WERI-Rb-1 (cell line): ENCODE measurements at regions not wholly inside any gene's neighbourhood (a gene's known extent, or its start where the extent isn't known, plus 50 kb on each side); places are given as distances from the start of the nearest gene placed in this dataset.
"Not testable (repeated sequence)": the region's sequence is repeated elsewhere in the genome, so short reads cannot be mapped to it uniquely, and the experiment has no call there.

Experiments
- DNase-seq: peaks from one replicate; pipeline ENCODE4 v3.0.0-alpha.2; 2020
- H3K27ac ChIP-seq: fragments of 250-450 bp; sonication (Bioruptor Pico); 2 replicates; pipeline ENCODE4 v1.5.1; 2020; ENCODE audit warnings: mild to moderate bottlenecking, moderate library complexity
- H3K27me3 ChIP-seq: fragments of 250-450 bp; sonication (Bioruptor Pico); 2 replicates; pipeline ENCODE4 v1.5.1; 2021; ENCODE audit warnings: mild to moderate bottlenecking, low read depth, moderate library complexity; ENCODE audit not compliant: insufficient read depth, severe bottlenecking
- H3K36me3 ChIP-seq: fragments of 250-450 bp; sonication (Bioruptor Pico); 2 replicates; pipeline ENCODE4 v1.5.1; 2020; ENCODE audit warnings: mild to moderate bottlenecking, moderate library complexity
- H3K4me3 ChIP-seq: 2 replicates; pipeline ENCODE4 v1.5.1; 2011; ENCODE audit warnings: low read depth, mild to moderate bottlenecking, control low read depth, low read length
- H3K9me3 ChIP-seq: fragments of 250-450 bp; sonication (Bioruptor Pico); 2 replicates; pipeline ENCODE4 v1.5.1; 2021; ENCODE audit warnings: mild to moderate bottlenecking, moderate library complexity; ENCODE audit not compliant: severe bottlenecking
- TF ChIP-seq, protein P1 (sequence below): IDR thresholded peaks from 2 replicates; pipeline ENCODE4 v1.5.1; 2011; ENCODE audit warnings: low read depth, mild to moderate bottlenecking, control low read depth, inconsistent platforms, low read length

GRCh38 chr6:142644866-142645265 lies 300.1 kb downstream of the HIVEP2 start:
- DNase-seq = no peak
- Histone ChIP-seq H3K27me3 (no peaks in the 10 kb centered on the region), H3K9me3 (no peaks in the 10 kb centered on the region), H3K27ac (no peak overlapping the region), H3K4me3 (no peak overlapping the region), H3K36me3 (no peaks in the 10 kb centered on the region)
- TF ChIP-seq, protein P1, sequence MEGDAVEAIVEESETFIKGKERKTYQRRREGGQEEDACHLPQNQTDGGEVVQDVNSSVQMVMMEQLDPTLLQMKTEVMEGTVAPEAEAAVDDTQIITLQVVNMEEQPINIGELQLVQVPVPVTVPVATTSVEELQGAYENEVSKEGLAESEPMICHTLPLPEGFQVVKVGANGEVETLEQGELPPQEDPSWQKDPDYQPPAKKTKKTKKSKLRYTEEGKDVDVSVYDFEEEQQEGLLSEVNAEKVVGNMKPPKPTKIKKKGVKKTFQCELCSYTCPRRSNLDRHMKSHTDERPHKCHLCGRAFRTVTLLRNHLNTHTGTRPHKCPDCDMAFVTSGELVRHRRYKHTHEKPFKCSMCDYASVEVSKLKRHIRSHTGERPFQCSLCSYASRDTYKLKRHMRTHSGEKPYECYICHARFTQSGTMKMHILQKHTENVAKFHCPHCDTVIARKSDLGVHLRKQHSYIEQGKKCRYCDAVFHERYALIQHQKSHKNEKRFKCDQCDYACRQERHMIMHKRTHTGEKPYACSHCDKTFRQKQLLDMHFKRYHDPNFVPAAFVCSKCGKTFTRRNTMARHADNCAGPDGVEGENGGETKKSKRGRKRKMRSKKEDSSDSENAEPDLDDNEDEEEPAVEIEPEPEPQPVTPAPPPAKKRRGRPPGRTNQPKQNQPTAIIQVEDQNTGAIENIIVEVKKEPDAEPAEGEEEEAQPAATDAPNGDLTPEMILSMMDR = no peak

- Histone ChIP-seq H3K9me3 (no peaks in the 10 kb centered on the region), H3K27me3 (no peaks in the 10 kb centered on the region), H3K27ac (no peak overlapping the region), H3K4me3 (no peak overlapping the region), H3K36me3 (no peaks in the 10 kb centered on the region)
- no peak for DNase-seq
- TF ChIP-seq, protein P1 = no peak
Observed at GRCh38 chr6:142645663-142646062, 299.3 kb downstream of the HIVEP2 start.

- Histone ChIP-seq H3K36me3 (no peaks in the 10 kb centered on the region), H3K9me3 (no peaks in the 10 kb centered on the region), H3K27me3 (no peaks in the 10 kb centered on the region), H3K4me3 (no peak overlapping the region), H3K27ac (no peak overlapping the region)
- TF ChIP-seq, protein P1 = no peak
- no peak for DNase-seq
Observed at GRCh38 chr6:142647449-142648035, 297.4 kb downstream of the HIVEP2 start.

GRCh38 chr6:142648036-142648451 lies 296.9 kb downstream of the HIVEP2 start:
- no peak overlapping the region for H3K27ac ChIP-seq
- H3K36me3 ChIP-seq = no peaks in the 10 kb centered on the region
- DNase-seq = no peak
- no peaks in the 10 kb centered on the region for H3K27me3 ChIP-seq
- H3K4me3 ChIP-seq = no peak overlapping the region
- no peaks in the 10 kb centered on the region for H3K9me3 ChIP-seq
- TF ChIP-seq, protein P1 = no peak

GRCh38 chr6:142648526-142648925 lies 296.4 kb downstream of the HIVEP2 start:
- TF ChIP-seq, protein P1 = no peak
- Histone ChIP-seq H3K27ac (no peak overlapping the region), H3K27me3 (no peaks in the 10 kb centered on the region), H3K4me3 (no peak overlapping the region), H3K9me3 (no peaks in the 10 kb centered on the region), H3K36me3 (no peaks in the 10 kb centered on the region)
- DNase-seq = no peak

DNA sequence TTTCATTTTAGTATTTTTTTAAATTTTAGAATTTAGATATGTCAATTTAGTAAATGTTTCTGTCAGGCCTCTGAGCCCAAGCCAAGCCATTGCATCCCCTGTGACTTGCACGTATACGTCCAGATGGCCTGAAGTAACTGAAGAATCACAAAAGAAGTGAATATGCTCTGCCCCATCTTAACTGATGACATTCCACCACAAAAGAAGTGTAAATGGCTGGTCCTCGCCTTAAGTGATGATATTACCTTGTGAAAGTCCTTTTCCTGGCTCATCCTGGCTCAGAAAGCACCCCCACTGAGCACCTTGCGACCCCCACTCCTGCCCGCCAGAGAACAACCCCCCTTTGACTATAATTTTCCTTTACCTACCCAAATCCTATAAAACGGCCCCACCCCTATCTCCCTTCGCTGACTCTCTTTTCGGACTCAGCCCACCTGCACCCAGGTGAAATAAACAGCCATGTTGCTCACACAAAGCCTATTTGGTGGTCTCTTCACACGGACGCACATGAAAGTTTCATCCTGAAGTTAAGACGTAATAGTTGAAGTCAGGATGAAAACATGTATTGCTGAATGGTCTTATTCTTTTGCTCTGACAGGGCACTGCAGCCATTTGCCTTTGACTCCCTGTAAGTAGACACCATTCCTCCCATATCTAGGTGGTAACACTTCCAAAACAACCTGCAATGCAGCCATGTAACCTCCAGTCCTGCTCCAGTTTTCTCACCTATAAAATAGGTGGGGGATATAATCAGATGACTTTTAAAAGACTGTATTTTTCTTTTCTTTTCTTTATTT lies 295.3 kb downstream of the HIVEP2 start:
- not testable (repeated sequence) for H3K36me3 ChIP-seq, H3K4me3 ChIP-seq, H3K27me3 ChIP-seq, DNase-seq, H3K9me3 ChIP-seq, H3K27ac ChIP-seq
